ENCODE measurements at regions not wholly inside any gene's neighbourhood (a gene's known extent, or its start where the extent isn't known, plus 50 kb on each side); places are given as distances from the start of the nearest gene placed in this dataset.

- TF ChIP-seq CTCF (IDR thresholded peaks at IDR 0.05) (no peak), POLR2A (IDR thresholded peaks at IDR 0.05) (no peak)
Observed at GRCh38 chr17:34451313-34451712, 88.3 kb upstream of the CCL1 start.
